HTR-8/SVneo (cell line): ENCODE measurements at regions not wholly inside any gene's neighbourhood (a gene's known extent, or its start where the extent isn't known, plus 50 kb on each side); places are given as distances from the start of the nearest gene placed in this dataset.
"Not testable (repeated sequence)": the region's sequence is repeated elsewhere in the genome, so short reads cannot be mapped to it uniquely, and the experiment has no call there.

Source experiments
- DNase-seq: peaks from one replicate; pipeline ENCODE4 v3.0.0; 2011; ENCODE audit warnings: low spot score, mixed read lengths; ENCODE audit not compliant: insufficient read length
- FAIRE-seq: peaks from 2 replicates; lab custom pipeline; 2011; peaks lifted over from hg19 to GRCh38; lab: Jason Lieb, UNC

- FAIRE-seq = no peak
- no peak for DNase-seq
Observed at GRCh38 chr15:81843226-81843625, 202.6 kb downstream of the MEX3B start.

GRCh38 chr15:81839387-81839786 lies 206.4 kb downstream of the MEX3B start:
- FAIRE-seq = no peak
- DNase-seq = no peak

- no peak for DNase-seq
- FAIRE-seq = no peak
Observed at GRCh38 chr15:81835731-81836130, 210.1 kb downstream of the MEX3B start.

- FAIRE-seq = no peak
- DNase-seq = no peak
Observed at GRCh38 chr15:81830520-81830919, 215.3 kb downstream of the MEX3B start.

GRCh38 chr15:81829918-81830317 lies 215.9 kb downstream of the MEX3B start:
- no peak for FAIRE-seq
- DNase-seq = no peak

GRCh38 chr15:81828135-81828534 lies 217.7 kb downstream of the MEX3B start:
- DNase-seq (no peak), FAIRE-seq (no peak)

- no peak for FAIRE-seq
- DNase-seq = no peak
Observed at GRCh38 chr15:81825136-81825535, 220.7 kb downstream of the MEX3B start.

GRCh38 chr15:81822587-81822986 lies 223.2 kb downstream of the MEX3B start:
- not testable (repeated sequence) for FAIRE-seq, DNase-seq

GRCh38 chr15:81819924-81820635 lies 225.7 kb downstream of the MEX3B start:
- DNase-seq = no peak
- no peak for FAIRE-seq

- FAIRE-seq (no peak), DNase-seq (no peak)
Observed at GRCh38 chr15:81814882-81815455, 230.8 kb downstream of the MEX3B start.

- DNase-seq (peak; percentile 28), FAIRE-seq (peak; percentile 46)
Observed at GRCh38 chr15:81813215-81813614, 232.6 kb downstream of the MEX3B start.

GRCh38 chr15:81812456-81812855 lies 233.4 kb downstream of the MEX3B start:
- FAIRE-seq = no peak
- no peak for DNase-seq

- no peak for FAIRE-seq
- no peak for DNase-seq
Observed at GRCh38 chr15:81811736-81812135, 234.1 kb downstream of the MEX3B start.

GRCh38 chr15:81809543-81809942 lies 236.3 kb downstream of the MEX3B start:
- DNase-seq = peak; percentile 22
- no peak for FAIRE-seq

GRCh38 chr15:81807806-81808205 lies 238.0 kb downstream of the MEX3B start:
- FAIRE-seq (no peak), DNase-seq (no peak)

GRCh38 chr15:81807186-81807585 lies 238.6 kb downstream of the MEX3B start:
- FAIRE-seq (no peak), DNase-seq (no peak)

- DNase-seq (no peak), FAIRE-seq (no peak)
Observed at GRCh38 chr15:81795899-81796298, 249.9 kb downstream of the MEX3B start.

GRCh38 chr15:81792646-81793045 lies 253.2 kb downstream of the MEX3B start:
- DNase-seq = no peak
- FAIRE-seq = no peak

- not testable (repeated sequence) for FAIRE-seq, DNase-seq
Observed at GRCh38 chr15:81791322-81791721, 254.5 kb downstream of the MEX3B start.

GRCh38 chr15:81789403-81789802 lies 256.4 kb downstream of the MEX3B start:
- FAIRE-seq (no peak), DNase-seq (no peak)

- FAIRE-seq = no peak
- DNase-seq = no peak
Observed at GRCh38 chr15:81786776-81787175, 259.0 kb downstream of the MEX3B start.

- FAIRE-seq = no peak
- no peak for DNase-seq
Observed at GRCh38 chr15:81785679-81786078, 260.1 kb downstream of the MEX3B start.
